OCI-LY1 (cell line): ENCODE measurements at regions not wholly inside any gene's neighbourhood (a gene's known extent, or its start where the extent isn't known, plus 50 kb on each side); places are given as distances from the start of the nearest gene placed in this dataset.

ENCODE experiments used
- H2AFZ ChIP-seq: fragments of 200-600 bp; sonication (generic), shearing (Covaris generic); 2 replicates; pipeline ENCODE4 v1.6.0; 2014; ENCODE audit warnings: antibody characterized with exemption, mild to moderate bottlenecking, low read length
- H3F3A ChIP-seq: fragments of 200-600 bp; sonication (generic), shearing (Covaris generic); 2 replicates; pipeline ENCODE4 v1.6.0; 2014; ENCODE audit warnings: mild to moderate bottlenecking, antibody characterized with exemption, low read length, moderate library complexity; ENCODE audit not compliant: insufficient read depth
- H3K27ac ChIP-seq: fragments of 200-600 bp; sonication (generic); 2 replicates; pipeline ENCODE4 v1.5.1; 2014; ENCODE audit warnings: low read length, mixed run types, mild to moderate bottlenecking, low read depth; ENCODE audit not compliant: poor library complexity, severe bottlenecking
- H3K27me3 ChIP-seq: fragments of 200-600 bp; sonication (generic); 2 replicates; pipeline ENCODE4 v1.6.0; 2014; ENCODE audit warnings: antibody characterized with exemption, mild to moderate bottlenecking, low read length, moderate library complexity; ENCODE audit not compliant: insufficient read depth
- H3K36me3 ChIP-seq: fragments of 200-600 bp; sonication (generic); 2 replicates; pipeline ENCODE4 v1.6.1; 2014; ENCODE audit warnings: mild to moderate bottlenecking, antibody characterized with exemption, low read length, moderate library complexity, mixed read lengths; ENCODE audit not compliant: insufficient read depth
- H3K4me1 ChIP-seq: fragments of 200-600 bp; sonication (generic); 2 replicates; pipeline ENCODE4 v1.5.1; 2014; ENCODE audit warnings: mild to moderate bottlenecking, low read length, moderate library complexity; ENCODE audit not compliant: insufficient read depth, severe bottlenecking
- H3K4me2 ChIP-seq: fragments of 200-600 bp; sonication (generic), shearing (Covaris generic); 2 replicates; pipeline ENCODE4 v1.6.1; 2014; ENCODE audit warnings: low read length
- H3K4me3 ChIP-seq: fragments of 200-600 bp; sonication (generic); 2 replicates; pipeline ENCODE4 v1.5.1; 2014; ENCODE audit warnings: low read length, low read depth, mild to moderate bottlenecking, mixed read lengths; ENCODE audit not compliant: poor library complexity, severe bottlenecking
- H3K79me2 ChIP-seq: fragments of 200-600 bp; shearing (Covaris generic); 2 replicates; pipeline ENCODE4 v1.6.1; 2016; ENCODE audit warnings: mixed run types, low read length, mixed read lengths; ENCODE audit not compliant: insufficient read depth
- H3K9ac ChIP-seq: fragments of 200-600 bp; sonication (generic), shearing (Covaris generic); 2 replicates; pipeline ENCODE4 v1.6.1; 2014; ENCODE audit warnings: mild to moderate bottlenecking, low read length, mixed read lengths
- H3K9me2 ChIP-seq: fragments of 200-600 bp; sonication (generic), shearing (Covaris generic); 2 replicates; pipeline ENCODE4 v1.6.1; 2014; ENCODE audit warnings: low read depth, mild to moderate bottlenecking, low read length, mixed read lengths
- H3K9me3 ChIP-seq: fragments of 200-600 bp; shearing (Covaris generic); 2 replicates; pipeline ENCODE4 v1.6.1; 2014; ENCODE audit warnings: low read length, mixed read lengths
- H4K20me1 ChIP-seq: fragments of 200-600 bp; sonication (generic), shearing (Covaris generic); 2 replicates; pipeline ENCODE4 v1.6.0; 2016; ENCODE audit warnings: mild to moderate bottlenecking, low read length; ENCODE audit not compliant: insufficient read depth
- CTCF ChIP-seq: fragments of 200-600 bp; sonication (generic), shearing (Covaris generic); IDR thresholded peaks from 2 replicates; pipeline ENCODE4 v1.5.1; 2017; ENCODE audit warnings: mild to moderate bottlenecking, antibody characterized with exemption, low read length, moderate library complexity, mixed read lengths
- EZH2 ChIP-seq: fragments of 200-600 bp; sonication (generic), shearing (Covaris generic); IDR thresholded peaks from 2 replicates; pipeline ENCODE4 v1.8.0; 2017; ENCODE audit warnings: borderline replicate concordance, mixed run types, mild to moderate bottlenecking, antibody characterized with exemption, low read length, moderate library complexity, mixed read lengths

- H3K79me2 ChIP-seq: no peaks in the 10 kb centered on the region
- H3K9ac ChIP-seq: no peak overlapping the region
- no peak overlapping the region for H3K4me2 ChIP-seq
- no peaks in the 10 kb centered on the region for H3K27me3 ChIP-seq
- H3K9me3 ChIP-seq: no peaks in the 10 kb centered on the region
- H3F3A ChIP-seq: no peaks in the 10 kb centered on the region
- no peaks in the 10 kb centered on the region for H3K36me3 ChIP-seq
- TF ChIP-seq EZH2 (no peak), CTCF (no peak)
- H2AFZ ChIP-seq: no peak overlapping the region
- no peaks in the 10 kb centered on the region for H4K20me1 ChIP-seq
- no peaks in the 10 kb centered on the region for H3K4me1 ChIP-seq
- no peak overlapping the region for H3K4me3 ChIP-seq
- H3K27ac ChIP-seq: no peak overlapping the region
- H3K9me2 ChIP-seq: no peaks in the 10 kb centered on the region
Observed at GRCh38 chr5:123245689-123246088, 156.6 kb downstream of the PRDM6 start.

GRCh38 chr5:123244458-123244857, 155.4 kb downstream of the PRDM6 start:
- Histone ChIP-seq H3K9ac (no peak overlapping the region), H3F3A (no peaks in the 10 kb centered on the region), H3K4me1 (no peaks in the 10 kb centered on the region), H3K4me3 (no peak overlapping the region), H3K27me3 (no peaks in the 10 kb centered on the region), H2AFZ (no peak overlapping the region), H3K9me2 (no peaks in the 10 kb centered on the region), H3K9me3 (no peaks in the 10 kb centered on the region), H3K27ac (no peak overlapping the region), H3K79me2 (no peaks in the 10 kb centered on the region), H4K20me1 (no peaks in the 10 kb centered on the region), H3K36me3 (no peaks in the 10 kb centered on the region), H3K4me2 (no peak overlapping the region)
- TF ChIP-seq EZH2 (no peak), CTCF (no peak)
